GM19238 (cell line): ENCODE measurements at regions not wholly inside any gene's neighbourhood (a gene's known extent, or its start where the extent isn't known, plus 50 kb on each side); places are given as distances from the start of the nearest gene placed in this dataset.

Source experiments
- DNase-seq: peaks from one replicate; pipeline ENCODE4 v3.0.0; 2011; ENCODE audit warnings: low spot score; ENCODE audit not compliant: insufficient read length

DNA sequence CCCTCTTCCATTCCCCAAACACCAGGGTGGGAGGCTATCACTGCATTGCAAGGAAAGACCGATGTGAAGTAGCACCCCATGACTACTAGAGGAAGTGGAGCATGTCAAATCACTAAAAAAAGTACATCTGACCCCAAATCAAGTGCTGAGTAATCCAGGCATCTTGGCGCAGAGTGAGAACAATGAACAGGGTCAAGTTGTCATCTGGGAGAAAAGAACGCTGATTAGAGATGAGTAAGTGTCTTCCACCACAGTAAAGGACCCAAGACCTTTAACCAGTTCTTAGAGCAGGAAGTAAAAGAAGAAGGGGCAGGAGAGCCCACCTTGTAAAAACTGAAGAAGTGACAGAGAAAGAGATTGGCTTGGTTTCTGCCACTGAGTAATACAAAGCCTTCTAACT is 75.0 kb upstream of the RAD23B start:
- no peak for DNase-seq

GRCh38 chr9:107210775-107211174 is 72.3 kb upstream of the RAD23B start:
- no peak for DNase-seq

GRCh38 chr9:107211284-107211923 is 71.7 kb upstream of the RAD23B start:
- DNase-seq, result no peak

- no peak for DNase-seq
These were observed 70.5 kb upstream of the RAD23B start for GRCh38 chr9:107212613-107213012.

DNA sequence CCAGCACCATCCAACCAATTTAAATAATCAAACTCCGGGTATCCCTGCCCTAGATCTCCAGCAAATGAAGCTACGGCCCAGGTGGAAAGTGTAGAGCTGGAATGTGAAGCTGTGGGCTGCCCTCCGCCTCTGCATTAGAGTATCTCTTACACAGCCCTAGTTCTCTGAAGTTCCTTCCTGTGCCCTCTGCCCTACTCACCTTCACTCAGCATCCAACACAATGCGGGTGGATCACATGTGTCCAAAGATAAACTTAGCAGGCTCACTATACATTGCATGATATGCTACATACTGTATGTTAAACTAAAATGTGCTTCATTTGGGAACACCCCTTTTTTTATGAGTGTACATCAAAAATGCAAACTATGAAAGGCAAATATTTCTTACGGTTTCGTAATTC is 70.0 kb upstream of the RAD23B start:
- DNase-seq, result no peak

- DNase-seq, result no peak
These were observed 69.5 kb upstream of the RAD23B start for GRCh38 chr9:107213561-107214028.

- DNase-seq, result no peak
These were observed 68.7 kb upstream of the RAD23B start for GRCh38 chr9:107214381-107214780.

GRCh38 chr9:107214915-107215314 is 68.2 kb upstream of the RAD23B start:
- DNase-seq, result no peak

DNA sequence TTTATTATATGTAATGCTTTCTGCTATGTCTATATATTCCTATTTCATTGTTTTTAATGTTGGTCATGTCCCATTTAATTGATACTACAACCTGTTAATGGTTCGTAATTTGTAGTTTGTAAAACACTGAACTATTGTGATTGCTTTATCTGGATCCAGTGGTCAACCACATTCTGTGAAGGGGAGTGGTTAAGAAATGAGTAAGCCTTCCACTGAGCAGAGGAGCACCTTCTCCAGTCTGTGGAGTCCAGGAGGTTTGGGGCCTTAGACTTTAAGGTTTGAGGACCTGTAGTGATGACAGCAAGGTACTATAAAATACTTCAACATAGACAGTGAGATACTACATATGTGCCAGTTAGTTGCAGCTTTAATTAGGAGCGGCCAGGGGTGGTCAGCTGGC is 67.7 kb upstream of the RAD23B start:
- no peak for DNase-seq

DNA sequence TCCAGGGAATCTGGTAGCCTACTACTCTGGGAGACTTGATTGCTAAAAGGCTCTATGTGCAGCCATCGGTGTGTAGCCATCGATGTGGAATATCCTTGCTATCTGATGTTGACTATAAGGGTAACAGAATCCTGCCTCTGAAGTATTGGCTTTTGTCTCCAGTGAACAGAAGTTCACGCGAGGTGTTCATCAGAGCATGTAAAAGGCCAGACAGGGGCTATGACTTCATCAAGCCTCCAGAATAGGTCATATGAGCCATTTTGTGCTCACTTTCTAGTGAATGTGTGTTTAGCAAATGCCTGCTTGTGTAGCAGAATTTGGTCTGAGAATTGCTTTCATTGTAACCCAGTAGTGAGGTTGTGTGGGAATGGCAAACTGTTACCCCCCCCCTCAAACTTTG is 66.8 kb upstream of the RAD23B start:
- DNase-seq, result no peak

DNA sequence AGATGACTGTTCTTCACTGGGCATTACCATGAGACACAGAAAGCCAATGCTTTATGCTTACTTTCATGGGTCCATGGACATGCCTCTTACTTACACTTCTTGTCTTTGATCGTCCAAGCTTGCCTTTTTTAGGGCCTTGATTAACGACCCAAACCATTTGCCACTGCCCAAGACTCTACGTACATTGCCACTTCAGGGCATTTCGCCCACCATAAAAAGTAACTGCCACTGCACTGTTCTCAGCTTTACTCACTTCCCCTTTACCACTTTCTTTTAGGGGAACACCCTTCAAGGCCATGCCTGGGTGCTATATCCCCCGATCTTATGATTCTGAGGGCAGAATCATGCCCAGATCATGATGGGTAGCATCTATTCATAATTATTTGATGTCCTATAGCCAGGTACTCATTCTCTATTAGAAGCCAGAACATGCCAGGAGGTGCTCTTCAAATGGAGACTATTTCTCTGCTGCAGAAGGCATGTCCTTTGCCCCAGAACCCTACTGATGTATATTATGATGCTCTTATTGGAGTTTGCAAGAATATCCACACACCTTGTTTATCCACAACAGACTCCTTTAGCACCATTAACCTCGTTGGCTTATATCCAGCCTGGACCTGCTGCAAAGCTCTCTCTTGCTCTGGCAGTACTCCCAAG is 64.1 kb upstream of the RAD23B start:
- DNase-seq, result no peak

GRCh38 chr9:107219486-107220077 is 63.5 kb upstream of the RAD23B start:
- DNase-seq, result no peak

DNA sequence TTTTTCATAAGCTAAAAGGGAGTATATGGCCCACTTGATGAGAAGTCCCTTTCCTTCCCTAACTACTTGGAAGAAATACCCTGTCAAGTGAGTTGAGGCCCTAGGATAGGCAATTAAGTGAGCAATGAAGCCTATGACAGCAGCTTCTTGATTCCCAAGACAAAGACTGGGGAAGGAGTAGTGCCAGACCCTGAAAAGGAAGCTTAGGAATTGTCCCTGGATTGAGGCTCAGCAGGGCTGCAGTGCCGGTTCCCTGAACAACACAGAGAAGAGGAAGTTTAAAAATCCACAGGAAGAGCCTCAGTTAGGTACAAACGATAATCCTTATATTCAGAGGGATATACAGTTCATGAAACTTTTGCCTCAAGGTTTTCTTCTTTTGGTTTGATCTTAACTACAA is 61.8 kb upstream of the RAD23B start:
- DNase-seq, result no peak

- DNase-seq, result no peak
These were observed 61.0 kb upstream of the RAD23B start for GRCh38 chr9:107222020-107222522.

DNA sequence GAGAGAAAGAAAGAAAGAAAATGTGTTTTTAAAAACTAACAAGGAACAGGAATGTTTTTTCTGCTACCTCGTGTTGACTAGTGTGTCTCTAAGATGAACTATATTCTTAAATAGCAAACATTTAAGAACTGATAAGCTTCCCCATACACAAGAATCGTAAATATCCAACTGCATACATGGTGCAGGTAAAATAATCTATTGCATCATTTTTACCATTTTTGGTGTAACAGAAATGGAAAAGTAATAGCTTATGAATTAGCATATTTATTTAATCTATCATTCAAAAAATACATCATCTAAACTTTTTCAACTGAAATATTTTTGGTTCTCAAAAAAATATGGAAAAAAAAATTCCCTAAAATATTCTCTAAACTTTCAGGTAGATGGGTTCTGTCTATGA is 59.7 kb upstream of the RAD23B start:
- DNase-seq, result no peak

GRCh38 chr9:107224252-107224651 is 58.8 kb upstream of the RAD23B start:
- DNase-seq, result no peak

DNA sequence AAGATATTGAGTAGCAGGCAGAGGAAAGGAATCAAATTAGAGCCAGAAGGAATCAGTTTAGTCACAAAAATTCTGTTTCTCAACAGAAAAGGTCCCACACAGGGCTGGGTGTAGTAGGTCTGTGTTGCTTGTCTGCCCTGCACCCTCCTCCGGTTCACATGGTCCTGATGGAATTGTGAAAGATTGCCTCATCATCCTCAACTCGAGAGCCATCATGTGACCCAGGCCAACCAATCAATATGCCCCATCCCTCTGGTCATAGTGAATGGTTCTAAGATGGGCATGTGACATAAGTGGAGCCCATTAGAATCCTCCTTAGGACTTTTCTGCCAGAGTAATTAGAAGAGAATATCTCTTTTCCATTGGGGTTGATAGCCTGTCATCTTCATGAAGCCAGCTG is 56.7 kb upstream of the RAD23B start:
- DNase-seq, result no peak

DNA sequence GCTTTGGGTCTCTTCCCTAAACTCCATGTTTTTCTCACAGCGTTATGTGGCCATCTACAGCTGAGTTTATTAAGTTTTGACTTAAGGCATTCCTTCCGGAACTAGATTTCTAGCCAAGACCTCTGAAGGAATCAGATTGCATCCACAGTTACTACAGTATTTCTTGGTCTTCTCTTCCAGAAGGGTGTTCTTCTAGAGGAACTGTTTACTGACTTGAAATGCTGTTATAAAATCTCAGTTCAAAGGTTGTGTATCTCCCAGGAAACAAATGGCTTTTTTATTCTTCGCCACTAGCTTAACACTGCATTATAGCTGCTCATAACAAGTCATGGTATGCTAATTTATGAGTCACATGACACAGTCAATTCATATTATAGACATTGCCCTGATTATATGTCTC is 55.3 kb upstream of the RAD23B start:
- no peak for DNase-seq

DNA sequence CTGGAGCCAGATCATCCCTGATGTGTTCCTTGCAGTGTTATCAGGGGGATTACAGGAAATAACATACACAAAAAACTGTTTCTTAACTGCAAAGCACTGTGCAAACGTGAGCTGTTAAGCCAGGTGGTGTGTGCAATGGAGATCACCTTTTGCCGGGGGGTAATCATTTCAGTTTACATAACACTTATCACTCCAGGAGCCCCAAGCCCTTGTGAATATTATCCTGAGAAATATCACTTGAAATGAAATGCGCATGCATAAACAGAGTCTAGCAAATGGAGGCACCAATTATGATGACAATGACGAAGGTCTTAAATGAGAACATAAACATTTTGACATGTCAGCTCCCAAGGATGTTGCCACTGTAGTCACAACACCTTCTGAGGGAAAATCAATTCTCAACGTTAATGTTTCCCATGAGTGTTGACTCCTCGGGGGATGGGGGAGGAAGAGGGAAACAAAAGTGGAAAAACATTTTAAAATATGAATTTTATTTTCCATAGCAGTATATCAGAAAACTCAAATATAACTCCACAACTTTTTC is 54.5 kb upstream of the RAD23B start:
- DNase-seq, result no peak

DNA sequence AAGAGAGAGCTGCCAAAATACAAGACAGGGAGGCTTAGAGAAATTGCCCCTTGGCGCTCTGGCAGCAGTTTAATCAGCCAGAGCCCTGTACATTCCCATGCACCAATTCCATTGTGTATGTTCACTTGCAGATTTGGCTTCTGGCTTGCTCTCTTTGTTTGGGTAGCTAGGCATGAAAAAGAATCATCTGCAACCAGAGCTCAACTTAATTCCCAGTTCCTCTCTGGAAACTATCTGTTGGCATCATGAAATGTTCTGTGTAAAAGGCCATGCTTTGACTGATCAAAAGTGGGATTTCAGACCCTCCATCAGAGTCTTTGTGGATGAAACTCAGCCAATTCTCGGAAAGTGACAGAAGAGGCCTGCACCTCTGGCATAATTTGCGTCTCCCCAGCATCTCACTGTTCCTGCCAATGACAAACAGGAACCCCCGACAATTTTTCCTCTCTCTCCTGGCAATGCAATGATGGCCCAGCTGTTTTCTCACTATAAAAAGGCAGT is 53.8 kb upstream of the RAD23B start:
- no peak for DNase-seq
